Stimulated activated CD4-positive, alpha-beta T cell treated with anti-CD3 and anti-CD28 coated beads, Interleukin-15, amount 100 ng/mL, for 1 hour (primary cell): ENCODE measurements at regions not wholly inside any gene's neighbourhood (a gene's known extent, or its start where the extent isn't known, plus 50 kb on each side); places are given as distances from the start of the nearest gene placed in this dataset.
"Not testable (repeated sequence)": the region's sequence is repeated elsewhere in the genome, so short reads cannot be mapped to it uniquely, and the experiment has no call there.

Experiments
- DNase-seq, 2 donors: peaks; one replicate each; pipeline ENCODE4 v3.0.0-alpha.2; 2020; ENCODE audit warnings: low read depth in 1 of 2, low spot score in 1 of 2

DNA sequence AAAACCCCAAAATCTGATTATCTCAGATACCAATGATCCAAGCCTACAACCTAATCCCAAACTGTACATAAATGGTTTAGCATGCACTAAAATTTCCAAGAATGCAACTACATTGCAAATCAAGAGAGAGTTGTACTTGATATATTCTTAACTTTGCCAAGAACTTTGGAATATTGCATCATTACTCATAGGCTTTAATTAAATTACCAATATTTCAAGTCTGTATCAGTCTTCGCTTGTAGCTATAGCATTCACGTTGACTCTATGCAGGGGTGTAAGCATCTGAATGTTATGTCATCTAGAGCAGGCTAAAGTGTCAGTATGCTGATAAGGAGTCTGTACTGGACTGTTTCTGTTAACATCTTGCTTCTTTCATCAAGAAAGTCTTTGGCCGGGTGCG is 56.3 kb downstream of the FOXI3 start:
- no peak for DNase-seq

DNA sequence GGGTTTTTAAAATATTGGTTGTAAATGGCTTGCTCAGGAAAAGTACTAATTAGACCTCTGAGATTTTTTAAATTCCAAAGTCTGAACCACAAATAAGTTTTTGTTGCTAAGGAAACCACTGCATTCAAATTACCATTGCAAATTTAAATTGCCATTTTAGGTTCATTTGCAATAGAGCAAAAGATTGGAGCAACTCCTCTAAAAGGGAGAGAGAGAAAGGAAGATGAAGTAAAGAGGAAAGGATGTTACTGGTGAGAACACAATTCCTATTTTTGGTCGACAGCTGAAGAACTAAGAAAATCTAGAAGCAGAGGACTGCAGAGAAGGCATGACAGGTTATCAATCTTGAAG is 74.9 kb downstream of the FOXI3 start:
- no peak for DNase-seq

DNA sequence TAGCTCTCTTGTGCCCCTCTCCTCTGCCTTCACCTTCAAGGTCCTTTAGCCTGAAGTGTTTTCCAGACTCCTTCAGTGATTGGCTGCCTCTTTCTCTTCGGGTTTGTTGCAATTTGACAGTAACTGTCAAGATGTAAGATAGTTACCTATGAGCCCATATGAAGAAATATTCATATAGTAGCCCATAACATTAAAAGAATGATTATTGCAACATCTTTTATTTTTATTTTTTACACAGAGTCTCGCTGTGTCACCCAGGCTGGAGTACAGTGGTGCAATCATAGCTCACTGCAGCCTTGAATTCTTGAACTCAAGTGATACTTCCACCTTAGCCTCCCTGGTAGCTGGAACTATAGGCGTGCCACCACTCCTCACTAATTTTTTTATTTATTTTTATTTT is 80.5 kb downstream of the FOXI3 start:
- DNase-seq = no peak

DNA sequence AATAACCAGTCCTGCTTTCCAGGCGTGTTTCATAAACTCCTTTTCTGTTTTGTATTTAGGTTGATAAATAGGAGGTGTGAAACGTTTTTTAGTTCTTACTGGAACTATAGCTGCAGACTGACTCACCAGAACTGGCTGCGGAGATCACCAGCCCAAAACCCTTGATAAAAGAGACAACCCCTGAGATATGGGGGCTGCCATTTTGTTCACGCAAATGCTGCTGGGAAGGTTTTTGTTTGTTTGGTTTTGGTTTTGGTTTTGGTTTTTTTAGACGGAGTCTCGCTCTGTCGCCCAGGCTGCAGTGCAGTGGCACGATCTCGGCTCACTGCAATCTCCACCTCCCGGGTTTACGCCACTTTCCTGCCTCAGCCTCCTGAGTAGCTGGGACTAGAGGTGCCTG is 87.1 kb downstream of the FOXI3 start:
- not testable (repeated sequence) for DNase-seq

DNA sequence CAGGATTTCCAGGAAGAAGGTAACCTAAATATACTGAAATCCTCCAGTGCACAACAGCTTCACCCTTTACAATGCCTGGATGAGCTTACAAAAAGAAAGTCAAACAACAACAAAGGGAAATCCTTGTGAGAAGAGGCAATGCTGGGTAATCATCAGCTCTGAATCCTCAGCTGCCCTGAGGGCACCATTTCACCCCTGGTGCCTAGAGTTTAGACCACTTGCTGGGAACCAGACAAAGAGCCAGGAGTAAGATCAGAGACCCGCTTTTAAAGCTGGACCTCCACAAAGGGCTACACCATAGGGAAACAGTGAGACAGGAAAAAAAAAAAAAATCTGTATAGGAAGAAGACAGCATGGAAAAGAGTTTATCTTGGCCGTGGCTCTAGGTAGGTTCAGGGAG is 97.0 kb downstream of the FOXI3 start:
- no peak for DNase-seq

DNA sequence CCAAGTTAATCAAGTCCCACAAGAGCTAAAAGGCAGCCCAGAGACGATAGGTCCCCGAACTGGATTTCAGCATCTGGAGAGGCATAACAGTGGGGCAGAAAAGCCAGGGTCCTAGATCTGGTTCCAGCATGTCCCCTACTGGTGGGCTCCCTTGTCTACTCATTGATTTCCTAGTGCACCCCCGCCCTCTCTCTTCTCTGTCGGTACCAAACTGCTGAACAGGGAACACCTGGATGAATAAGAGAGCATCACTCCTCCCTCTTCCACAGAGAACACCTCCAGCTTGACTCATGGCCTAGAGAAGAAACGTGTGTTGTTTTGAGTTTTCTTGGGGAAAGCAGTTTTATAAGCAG is 101.3 kb downstream of the FOXI3 start:
- no peak for DNase-seq

DNA sequence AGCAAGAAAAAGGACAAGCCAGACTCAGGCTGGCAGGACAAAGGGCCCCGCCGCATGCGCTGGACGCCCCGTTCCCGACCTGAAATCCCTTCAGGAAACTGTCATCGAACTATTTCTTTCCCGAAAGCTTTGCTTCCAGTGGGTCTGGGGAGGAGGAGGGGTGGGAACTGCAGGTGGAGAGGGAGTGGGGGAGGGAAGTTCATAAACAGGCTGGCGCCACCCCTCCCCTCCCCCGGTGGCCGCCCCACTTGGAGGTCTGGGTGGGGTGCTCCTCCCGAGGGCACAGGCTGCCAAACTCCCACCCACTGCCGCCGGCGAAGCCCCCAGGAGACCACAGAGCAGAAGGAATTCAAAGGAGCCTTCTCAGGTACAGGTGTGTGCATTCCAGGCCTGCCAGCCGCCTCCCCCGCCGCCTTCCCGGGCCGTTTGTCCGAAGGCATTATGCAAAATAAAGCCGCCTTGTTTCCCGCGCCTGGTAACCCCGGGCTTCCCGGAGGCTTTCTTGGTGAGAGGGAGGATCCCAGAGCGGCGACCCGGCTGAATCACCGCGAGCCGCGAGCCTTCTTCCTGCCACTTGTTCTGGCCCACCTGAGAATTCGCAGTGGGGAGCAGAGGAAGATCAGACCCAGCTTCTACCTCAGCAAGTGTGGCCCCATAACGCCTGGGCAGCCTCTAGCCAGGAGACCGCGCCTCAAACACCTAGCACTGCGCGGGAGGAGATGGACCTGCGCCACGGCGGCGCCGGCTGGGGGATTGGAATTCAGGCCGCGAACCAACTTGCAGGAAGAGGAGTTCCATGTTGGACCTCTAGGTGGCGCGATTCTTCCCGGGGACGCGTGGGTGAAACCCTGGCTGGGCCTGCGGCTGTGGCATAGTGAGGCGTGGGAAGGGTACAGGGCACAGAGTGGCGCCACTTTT is 101.9 kb downstream of the FOXI3 start:
- peak; percentile 32 to 49 for DNase-seq

DNA sequence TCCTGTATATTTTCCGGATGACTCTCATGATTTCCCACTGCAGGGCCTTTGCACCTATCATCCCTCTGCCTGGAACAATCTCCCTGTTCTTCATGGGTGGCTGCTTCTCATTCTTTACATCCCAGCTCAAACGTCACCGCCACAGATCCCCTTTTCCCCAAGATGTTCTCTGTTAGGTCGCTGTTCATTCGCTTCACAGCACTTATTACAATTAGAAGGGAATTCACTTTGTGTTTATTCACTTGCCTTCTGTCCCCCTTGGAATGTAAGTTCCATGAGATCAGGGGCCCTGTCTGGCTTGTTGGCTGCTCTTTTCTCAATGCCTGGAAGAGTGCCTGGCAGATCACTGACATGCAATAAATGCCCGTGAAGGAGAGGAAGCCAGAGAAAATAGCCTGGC is 106.7 kb downstream of the FOXI3 start:
- no peak for DNase-seq

DNA sequence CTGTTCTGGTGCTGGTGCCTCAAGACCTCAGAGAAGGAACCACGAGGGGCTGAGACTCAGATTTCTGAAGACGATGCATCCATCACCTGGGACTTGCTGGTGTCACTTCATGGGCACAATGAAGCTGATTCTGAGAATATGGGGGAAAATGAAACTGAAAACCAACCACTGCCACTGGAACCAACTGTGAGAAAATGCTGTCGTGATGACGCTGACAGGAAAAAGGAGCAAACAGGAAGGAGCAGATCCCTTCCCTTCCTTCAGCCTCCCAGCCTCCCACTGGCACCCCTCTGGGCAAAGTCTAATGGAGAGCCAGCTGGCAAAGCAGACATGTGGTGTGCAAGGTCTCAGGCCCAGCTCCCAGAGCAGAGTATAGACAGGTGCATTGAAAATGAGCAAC is 109.7 kb downstream of the FOXI3 start:
- DNase-seq = no peak

DNA sequence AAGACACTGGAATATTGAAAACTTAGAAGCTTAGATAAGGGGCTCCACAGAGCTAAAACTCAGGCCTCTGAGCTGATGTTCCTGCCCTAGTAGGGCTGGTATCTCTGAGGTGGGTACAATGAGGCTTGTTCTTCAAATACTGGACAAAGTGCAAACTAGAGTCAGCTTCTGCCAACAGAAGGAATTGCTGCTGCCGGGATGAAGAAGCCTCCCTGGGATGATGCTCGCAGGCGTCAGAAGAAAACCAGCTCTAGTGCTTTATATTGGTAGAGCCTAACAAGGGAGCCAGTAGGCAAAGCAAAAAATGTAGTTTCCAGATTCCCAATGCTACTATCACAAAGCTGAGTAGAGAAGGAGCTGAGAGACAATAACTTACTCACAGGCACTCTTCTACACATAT is 118.1 kb downstream of the FOXI3 start:
- no peak for DNase-seq

DNA sequence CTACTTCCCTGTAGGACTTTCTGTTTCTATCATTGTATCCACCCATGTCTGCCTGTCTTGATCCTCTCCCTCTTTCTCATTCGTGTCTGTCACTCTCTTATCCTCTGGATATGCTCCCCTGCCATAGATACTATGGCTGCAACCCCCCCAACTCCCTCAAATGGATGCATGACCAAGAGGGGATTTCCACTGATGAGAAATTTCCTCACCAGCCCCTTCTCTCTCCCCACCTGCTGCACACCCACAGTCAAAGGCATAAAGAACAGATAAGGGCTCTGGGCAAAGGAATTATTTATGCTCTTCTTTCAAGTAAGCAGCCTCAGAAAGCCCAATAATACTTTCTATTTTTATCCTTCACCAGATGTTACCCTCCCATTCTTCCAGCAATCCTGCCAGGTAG is 121.3 kb downstream of the FOXI3 start:
- DNase-seq = no peak

DNA sequence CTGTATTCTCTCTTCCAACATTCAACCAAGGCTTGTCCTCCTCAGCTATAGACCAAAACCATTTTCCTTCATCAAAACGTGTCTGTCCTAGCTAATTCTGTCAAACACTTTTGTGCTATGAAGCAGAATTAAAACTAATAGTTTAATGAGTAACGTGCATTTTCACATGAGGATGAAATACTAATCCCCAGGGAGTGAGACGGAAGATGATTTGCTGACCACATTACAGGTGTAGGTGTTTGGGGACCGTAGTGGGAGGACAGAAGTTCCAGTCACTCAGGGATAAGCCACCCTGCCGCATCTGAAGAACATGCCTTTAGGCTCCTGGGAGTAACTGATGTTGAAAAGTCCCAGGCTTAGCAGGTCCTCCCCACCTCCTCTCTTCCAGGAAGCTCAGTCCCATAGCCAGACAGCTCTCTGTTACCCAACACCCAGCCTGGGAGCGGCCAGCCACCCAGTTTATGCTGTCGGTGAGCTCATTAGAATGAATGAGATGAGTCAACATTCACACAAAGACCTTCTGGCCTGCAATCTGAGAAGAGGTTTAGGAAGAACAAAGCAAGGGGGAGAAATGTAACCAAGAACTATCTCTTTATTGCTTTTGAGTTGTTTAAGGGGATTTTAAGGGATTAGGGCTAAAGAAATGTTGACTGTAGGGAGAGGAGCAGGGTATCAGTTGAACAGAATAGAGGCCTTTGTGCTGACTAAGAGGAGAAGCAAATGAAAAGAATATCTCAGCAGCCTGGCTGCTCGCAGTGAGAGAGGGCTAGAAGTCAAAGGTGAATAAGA is 122.5 kb downstream of the FOXI3 start:
- DNase-seq = no peak

DNA sequence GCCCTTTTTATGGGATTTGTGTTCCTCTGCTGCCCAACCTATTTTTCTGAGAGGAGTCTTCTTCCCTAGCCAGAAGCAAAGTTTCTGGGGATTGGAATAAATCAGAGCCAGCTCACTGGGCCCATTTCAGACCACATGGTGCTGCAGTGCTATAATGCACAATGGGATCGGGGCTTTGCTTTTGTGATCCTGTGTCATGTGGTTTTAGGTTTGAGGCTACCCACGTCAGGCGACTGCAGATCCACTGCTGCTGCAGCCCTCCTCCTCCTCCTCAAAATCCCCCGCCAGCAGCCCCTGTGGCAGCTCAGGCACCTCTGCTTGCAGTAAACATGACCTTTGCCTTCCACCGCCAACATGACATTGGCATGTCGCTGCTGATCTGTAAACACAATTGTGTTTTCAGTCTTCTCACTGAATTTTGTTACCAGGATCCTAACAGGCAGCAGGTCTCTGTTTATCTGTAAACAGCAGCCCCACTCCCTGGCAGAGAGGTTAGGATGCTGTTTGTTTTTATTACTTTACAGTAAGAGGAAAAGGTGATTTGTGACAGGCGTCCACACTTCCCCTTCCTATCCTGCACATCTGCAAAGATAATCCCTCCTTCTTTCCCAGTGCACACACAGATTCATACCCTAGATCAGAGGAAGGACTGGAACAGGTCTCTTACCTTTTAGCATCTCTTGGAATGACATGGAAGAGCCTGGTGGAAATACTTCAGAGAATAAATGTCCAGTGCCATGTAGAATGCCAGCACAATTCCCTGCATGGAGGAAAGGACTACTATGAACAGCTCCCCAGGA is 130.8 kb downstream of the FOXI3 start:
- DNase-seq = no peak

DNA sequence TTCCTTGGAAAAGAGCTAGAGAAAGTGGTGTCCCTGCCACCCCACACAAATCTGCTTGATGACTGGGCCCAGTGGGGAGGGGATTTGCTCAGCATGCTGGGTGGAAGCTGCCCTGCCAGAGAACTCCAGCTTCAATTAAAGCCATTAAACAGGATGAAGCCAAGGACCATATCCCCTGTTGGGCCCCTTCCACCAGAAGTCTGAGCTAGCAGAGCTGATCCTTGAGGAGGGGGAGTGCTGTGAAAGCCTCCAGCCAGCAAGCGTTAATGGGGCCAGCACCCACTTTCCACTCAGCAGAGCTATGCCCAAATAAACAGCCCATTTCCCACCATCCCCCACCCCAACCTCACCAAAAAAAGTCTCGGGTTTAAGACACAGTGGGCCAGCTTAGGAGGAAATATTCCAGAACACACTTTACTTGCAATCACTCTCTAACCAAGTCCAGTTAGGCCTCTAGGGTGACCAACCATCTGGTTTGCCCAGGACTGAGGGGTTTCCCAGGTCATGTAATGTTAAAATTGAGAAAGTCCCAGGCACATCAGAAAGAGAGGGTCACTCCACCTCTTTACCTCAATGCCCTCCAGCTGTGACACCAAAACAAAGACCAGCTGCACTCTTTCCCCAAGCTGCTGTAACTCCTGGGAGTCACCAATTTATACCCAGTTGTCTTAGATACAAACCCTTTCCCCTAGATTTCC is 132.3 kb downstream of the FOXI3 start:
- DNase-seq = no peak

DNA sequence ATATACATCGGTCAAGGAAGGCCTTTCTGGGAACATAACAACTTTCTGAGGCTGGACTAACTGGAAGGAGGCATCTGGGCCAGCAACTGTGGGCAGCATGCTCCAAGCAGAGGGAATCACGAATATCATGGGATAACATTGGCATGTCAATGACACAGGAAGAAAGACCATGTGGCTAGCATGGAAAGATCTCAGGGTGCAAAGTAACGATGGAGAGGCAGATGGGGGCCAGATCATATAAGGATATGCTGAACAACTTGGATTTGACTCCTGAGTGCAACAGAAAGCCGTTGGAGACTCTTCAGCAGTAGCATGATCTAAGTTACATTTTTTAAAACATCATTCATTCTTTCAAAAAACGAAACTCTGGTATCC is 133.6 kb downstream of the FOXI3 start:
- DNase-seq = no peak

DNA sequence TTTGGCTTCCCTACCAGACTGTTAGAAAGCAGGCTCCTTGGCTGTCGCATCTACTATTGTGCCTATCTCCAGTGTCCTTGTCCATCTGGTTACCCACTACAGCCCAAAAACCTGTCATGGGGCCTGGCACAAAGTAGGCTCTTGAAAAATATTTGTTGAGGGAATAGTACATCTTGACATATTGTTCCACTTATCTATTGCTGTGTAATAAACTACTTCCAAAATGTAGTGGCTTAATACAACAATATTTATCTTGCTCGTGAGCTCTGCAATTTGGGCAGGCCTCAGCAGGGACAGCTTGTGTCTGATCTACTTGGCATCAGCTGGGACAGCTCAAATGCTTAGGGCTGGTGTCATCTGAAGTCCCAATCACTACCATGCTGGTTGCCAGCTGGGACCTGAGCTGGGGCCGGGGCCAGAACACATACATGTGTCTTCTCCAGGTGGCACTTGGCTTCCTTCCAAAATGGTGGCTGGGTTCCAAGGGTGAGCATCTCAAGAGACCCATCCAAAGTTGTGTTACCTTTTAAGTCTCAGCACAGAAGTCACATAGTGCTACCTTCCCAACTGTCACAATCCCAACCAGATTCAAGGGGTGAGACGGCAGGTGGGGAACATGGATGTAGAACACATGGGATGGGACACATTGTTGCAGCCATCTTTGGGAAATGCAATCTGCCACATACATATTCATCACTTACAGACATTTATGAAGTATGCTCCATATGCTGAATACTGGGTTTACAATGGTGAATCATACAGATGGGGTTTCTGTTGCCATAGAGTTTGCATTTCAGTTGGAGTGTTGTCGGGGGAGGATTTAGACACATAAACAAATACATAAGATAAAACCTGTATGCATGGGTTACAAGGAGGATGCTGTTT is 134.2 kb downstream of the FOXI3 start:
- DNase-seq = no peak

DNA sequence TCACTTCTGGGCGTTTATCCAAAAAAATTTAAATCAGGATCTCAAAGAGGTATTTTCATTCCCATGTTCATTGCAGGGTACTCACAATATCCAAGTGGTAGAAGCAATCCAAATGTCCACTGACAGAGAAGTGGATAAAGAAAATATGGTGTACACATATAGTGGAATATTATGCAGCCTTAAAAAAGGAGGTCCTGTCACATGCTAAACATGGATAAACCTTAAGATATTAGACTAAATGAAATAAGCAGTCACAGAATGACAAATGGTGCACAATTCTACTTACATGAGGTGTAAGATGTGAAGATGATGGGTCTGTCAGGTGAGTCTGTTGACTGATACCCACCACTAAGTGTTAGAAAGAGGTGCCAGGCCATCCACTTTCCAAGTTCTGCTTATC is 140.6 kb downstream of the THNSL2 start:
- DNase-seq = no peak

DNA sequence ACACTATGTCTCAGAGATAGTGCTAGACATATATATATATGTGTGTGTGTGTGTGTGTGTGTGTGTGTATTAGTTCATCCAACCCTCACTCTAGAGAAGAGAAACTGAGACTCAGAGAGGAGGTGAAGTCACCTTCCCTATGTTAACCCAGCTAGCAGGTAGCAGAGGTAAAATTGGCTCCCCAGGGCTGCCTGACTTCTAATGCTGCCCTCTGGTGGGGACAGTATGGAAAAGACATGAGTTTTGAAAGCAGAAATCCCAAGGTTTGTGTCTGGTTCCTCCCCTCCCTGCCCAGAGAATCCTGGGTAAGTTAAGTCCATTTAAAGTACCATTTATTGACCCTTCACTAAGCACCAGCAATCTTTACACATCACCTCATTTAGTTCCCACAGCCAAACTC is 137.7 kb downstream of the THNSL2 start:
- DNase-seq = no peak

DNA sequence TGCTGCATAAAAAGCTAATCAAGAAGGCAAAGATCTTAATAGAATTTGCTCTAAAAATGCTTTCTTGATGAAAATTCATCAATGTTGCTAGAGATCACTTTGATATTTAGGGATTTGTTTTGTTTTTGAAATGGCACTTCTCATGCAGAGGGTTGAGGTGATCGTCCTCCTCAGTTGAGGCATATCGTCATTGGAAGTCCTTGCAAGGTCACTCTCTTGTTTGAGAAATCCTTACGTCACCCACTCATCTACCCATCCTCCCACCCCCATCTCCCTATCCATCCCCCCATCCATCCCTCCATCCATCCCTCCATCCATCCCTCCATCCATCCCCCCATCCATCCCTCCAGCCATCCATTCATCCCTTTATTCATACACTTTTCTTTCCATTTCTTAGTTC is 133.7 kb downstream of the THNSL2 start:
- DNase-seq = no peak

DNA sequence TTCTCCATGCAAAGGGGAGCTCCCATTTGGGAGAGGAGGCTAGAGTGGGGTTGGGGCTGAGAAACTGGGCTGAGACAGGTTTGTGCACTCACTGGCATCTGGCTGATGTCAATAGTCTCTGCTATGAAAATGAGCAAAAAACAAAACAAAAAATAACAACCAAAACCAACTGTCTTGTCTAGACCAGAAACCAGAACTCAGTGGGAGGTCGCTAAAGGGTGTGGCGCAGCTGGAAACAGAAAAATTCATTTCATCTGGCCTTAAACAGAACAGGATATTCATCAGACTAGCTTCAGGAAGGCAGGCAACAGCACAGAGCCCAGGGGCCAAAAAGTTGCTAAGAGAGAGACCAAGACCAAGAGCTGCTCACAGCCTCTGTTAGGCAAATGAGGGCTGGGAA is 126.1 kb downstream of the THNSL2 start:
- no peak for DNase-seq
